ENCODE measurements at regions not wholly inside any gene's neighbourhood (a gene's known extent, or its start where the extent isn't known, plus 50 kb on each side); places are given as distances from the start of the nearest gene placed in this dataset.

DNA sequence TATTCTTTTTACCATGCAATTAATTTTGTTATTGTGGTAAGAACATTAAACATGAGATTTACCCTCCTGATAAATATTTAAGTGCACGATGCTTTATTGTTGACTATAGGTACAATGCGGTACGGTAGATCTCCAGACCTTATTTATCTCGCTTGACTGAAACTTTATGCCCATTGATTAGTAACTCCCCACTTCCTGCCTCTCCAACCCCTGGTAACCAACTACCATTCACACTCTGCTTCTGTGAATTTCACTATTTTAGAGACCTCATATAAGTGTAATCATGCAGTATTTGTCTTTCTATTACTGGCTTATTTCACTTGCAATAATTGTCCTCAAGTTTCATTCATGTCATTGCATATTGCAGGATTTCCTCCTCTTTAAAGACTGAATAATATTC is 195.7 kb upstream of the ID2 start:
- no peak for DNase-seq (ENCODE audit: low read depth)
- TF ChIP-seq, protein P1, sequence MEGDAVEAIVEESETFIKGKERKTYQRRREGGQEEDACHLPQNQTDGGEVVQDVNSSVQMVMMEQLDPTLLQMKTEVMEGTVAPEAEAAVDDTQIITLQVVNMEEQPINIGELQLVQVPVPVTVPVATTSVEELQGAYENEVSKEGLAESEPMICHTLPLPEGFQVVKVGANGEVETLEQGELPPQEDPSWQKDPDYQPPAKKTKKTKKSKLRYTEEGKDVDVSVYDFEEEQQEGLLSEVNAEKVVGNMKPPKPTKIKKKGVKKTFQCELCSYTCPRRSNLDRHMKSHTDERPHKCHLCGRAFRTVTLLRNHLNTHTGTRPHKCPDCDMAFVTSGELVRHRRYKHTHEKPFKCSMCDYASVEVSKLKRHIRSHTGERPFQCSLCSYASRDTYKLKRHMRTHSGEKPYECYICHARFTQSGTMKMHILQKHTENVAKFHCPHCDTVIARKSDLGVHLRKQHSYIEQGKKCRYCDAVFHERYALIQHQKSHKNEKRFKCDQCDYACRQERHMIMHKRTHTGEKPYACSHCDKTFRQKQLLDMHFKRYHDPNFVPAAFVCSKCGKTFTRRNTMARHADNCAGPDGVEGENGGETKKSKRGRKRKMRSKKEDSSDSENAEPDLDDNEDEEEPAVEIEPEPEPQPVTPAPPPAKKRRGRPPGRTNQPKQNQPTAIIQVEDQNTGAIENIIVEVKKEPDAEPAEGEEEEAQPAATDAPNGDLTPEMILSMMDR (conservative IDR thresholded peaks at IDR 0.05; ENCODE audit: low read depth, low read length): no peak
- H3K4me3 ChIP-seq (ENCODE audit: low read length): no peak overlapping the region

DNA sequence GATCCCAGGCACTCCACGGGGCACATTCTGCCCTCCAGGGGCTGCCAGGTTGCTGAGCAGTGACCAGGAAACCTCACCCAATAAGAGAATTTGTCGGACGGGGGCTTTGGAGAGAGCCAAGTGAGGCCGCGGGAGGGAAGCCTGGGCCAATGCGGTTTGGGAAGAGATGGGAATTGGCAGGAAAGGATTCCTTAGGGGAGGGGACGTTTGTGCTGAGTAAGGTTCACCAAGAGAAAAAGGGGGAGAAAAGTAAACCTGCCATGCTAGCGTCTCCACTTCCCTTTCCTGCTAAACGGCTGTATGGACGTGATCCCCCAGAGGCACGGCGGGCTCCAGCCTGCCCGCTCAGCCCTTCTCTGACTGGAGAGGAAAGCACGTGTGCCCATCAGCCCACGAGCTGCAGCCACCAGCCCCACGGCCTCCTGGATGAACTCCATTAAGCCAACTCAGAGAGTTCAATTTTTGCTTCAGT is 194.4 kb upstream of the ID2 start:
- DNase-seq (ENCODE audit: low read depth): no peak
- H3K4me3 ChIP-seq (ENCODE audit: low read length): no peak overlapping the region
- TF ChIP-seq, protein P1 (conservative IDR thresholded peaks at IDR 0.05; ENCODE audit: low read depth, low read length): no peak

DNA sequence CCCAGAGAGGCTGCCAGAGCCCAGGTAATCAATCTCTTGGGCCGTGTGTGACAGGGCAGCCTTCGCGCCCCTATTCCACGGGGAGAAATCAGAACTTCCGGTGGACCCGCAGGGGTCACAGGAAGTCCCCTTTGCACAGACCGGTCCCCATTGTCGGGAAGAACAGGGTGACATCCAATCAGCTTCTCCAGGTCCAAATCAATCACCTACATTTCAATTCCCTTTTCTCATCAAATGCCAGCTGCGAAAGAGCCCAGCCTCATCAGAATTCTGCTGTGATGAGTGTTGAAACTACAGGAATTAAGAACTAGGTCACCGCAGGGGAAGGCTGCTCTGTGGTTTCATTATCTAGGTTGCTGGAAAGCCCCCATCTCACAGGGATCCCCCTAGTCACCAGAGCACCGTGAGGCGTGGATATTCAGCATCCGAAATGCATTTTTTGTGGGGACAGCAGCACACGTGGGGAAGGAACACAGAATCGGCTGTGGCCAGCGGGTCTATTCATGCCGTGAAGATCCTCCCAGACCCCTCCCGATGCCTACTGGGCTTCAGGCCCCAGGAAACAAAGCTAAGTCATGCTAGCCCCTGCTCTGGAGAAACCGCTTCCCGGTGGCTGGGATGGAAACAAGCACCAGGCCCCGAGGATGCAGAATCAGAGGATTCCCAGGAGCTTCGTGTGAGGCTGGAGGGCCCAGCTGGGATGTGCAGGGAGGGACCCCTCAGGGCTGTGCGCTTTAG is 193.7 kb upstream of the ID2 start:
- TF ChIP-seq, protein P1 (conservative IDR thresholded peaks at IDR 0.05; ENCODE audit: low read depth, low read length): no peak
- no peak for DNase-seq (ENCODE audit: low read depth)
- H3K4me3 ChIP-seq (ENCODE audit: low read length): no peak overlapping the region

DNA sequence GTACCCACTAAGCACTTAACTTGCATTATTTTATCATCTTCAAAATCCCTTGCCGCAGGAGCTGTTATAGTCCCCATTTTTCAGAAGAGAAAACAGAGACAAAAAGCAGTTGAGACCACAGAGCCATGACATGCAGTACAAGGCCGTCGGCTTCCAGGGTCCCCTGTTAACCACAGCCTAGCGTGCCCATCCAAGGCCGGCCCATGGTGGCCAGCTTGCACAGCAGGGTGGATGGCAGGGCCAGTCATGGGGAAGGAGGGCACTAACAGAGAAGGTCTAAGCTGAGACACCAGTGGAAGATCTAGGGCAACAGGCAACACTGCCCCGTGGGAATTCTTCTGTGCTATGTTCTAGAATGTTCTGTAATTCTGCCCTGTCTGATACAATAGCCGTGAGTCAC is 192.6 kb upstream of the ID2 start:
- H3K4me3 ChIP-seq (ENCODE audit: low read length): no peak overlapping the region
- TF ChIP-seq, protein P1 (conservative IDR thresholded peaks at IDR 0.05; ENCODE audit: low read depth, low read length): no peak
- DNase-seq (ENCODE audit: low read depth): no peak

DNA sequence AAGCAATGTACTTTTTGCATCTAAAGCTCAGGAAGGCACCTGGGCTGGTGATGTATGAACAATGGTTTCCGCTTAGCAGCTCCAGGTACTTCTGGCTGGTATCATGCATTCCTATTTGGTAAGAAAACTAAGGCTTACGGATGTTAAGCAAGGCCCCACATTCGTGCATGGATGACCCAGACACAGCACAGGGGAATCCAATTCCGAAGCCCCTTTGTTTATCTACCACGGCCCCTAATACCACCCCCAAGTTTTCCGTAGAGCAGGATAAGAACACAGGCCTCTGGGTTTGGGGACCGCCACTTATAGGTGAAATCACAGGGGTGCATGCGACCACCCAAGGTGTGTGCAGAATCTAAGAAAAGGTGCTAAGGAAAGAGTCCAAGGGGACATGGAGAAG is 192.1 kb upstream of the ID2 start:
- TF ChIP-seq, protein P1 (conservative IDR thresholded peaks at IDR 0.05; ENCODE audit: low read depth, low read length): no peak
- no peak for DNase-seq (ENCODE audit: low read depth)
- H3K4me3 ChIP-seq (ENCODE audit: low read length): no peak overlapping the region

DNA sequence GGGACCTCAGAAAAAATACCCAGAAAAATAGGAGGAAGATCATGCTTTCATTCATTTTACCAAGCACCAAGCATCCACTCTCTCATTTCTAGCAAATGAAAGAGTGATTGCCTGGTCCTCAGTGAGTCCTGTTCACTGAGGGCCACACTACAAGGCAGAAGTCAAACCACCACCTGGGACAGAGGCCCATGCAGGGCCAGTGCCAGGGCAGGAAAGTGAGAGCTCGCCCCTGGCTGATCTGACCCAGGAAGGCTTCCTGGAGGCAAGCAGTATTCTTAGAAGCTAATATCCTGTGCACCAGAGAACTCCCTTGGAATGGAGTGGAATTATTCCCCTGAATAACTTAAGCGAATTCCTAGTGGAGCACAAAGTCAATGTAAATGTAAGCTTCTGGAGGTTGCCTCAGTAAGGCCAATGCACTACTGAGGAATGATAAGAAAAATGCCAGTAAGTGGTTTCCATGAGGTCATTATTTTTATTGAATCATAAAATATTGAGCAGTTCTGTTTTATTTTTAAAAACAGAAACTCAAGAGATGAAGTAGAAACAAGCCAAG is 191.6 kb upstream of the ID2 start:
- TF ChIP-seq, protein P1 (conservative IDR thresholded peaks at IDR 0.05; ENCODE audit: low read depth, low read length): no peak
- H3K4me3 ChIP-seq (ENCODE audit: low read length): no peak overlapping the region

More for the DNA sequence above, 191.6 kb upstream of the ID2 start:
- no peak for DNase-seq (ENCODE audit: low read depth)

Data from retinal pigment epithelial cell (primary cell).